Lung (tissue), 11 donors: ENCODE measurements at regions not wholly inside any gene's neighbourhood (a gene's known extent, or its start where the extent isn't known, plus 50 kb on each side); places are given as distances from the start of the nearest gene placed in this dataset.

Experiments used
- ATAC-seq: fragments of 200-7000 bp; cut with Tn5 transposase; one replicate; pipeline ENCODE4 v1.9.1; 2020; ENCODE audit warnings: moderate number of reproducible peaks; ENCODE audit not compliant: insufficient read depth, low FRiP score
- DNase-seq, 3 donors: peaks; one replicate each; pipeline ENCODE4 v3.0.0-alpha.2; 2013 to 2017
- H3K27ac ChIP-seq, 2 donors: one replicate each; pipeline ENCODE4 v1.5.1; 2013; ENCODE audit warnings: mild to moderate bottlenecking in 2 of 2, moderate library complexity in 2 of 2, control low read depth in 1 of 2, inconsistent platforms in 1 of 2, low read depth in 1 of 2, low read length in 1 of 2
- H3K27me3 ChIP-seq, 3 donors: one replicate each; pipeline ENCODE4 v1.5.1; 2013; ENCODE audit warnings: low read length in 2 of 3; ENCODE audit not compliant: control insufficient read depth in 3 of 3, insufficient read depth in 3 of 3
- H3K36me3 ChIP-seq, 4 donors: one replicate each; pipeline ENCODE4 v1.5.1; 2013; ENCODE audit warnings: low read length in 4 of 4, mild to moderate bottlenecking in 1 of 4, moderate library complexity in 1 of 4; ENCODE audit not compliant: control insufficient read depth in 4 of 4, insufficient read depth in 4 of 4
- H3K4me1 ChIP-seq, 5 donors: one replicate each; pipeline ENCODE4 v1.5.1; 2013; ENCODE audit warnings: low read length in 5 of 5, mild to moderate bottlenecking in 2 of 5, moderate library complexity in 1 of 5; ENCODE audit not compliant: control insufficient read depth in 5 of 5, insufficient read depth in 5 of 5
- H3K4me3 ChIP-seq: one replicate; pipeline ENCODE4 v1.5.1; 2013; ENCODE audit warnings: mild to moderate bottlenecking, control low read depth, moderate library complexity
- H3K9ac ChIP-seq, 2 donors: one replicate each; pipeline ENCODE4 v1.5.1; 2013; ENCODE audit warnings: low read length in 2 of 2, control low read depth in 1 of 2; ENCODE audit not compliant: insufficient read depth in 1 of 2
- H3K9me3 ChIP-seq, 4 donors: one replicate each; pipeline ENCODE4 v1.5.1; 2013; ENCODE audit warnings: low read length in 3 of 4, mild to moderate bottlenecking in 1 of 4, moderate library complexity in 1 of 4; ENCODE audit not compliant: control insufficient read depth in 4 of 4, insufficient read depth in 3 of 4
- CTCF ChIP-seq: IDR thresholded peaks from 2 replicates; pipeline ENCODE4 v1.5.1; 2012; ENCODE audit warnings: mild to moderate bottlenecking; ENCODE audit errors: control extremely low read depth, extremely low read depth
- WGBS, 2 donors: extraction: QIAGEN DNeasy Blood & Tissue Kit; methylation state at CpG; one replicate each; pipeline ENCODE4 v1.1.7; 2013; 5-methylcytosine and 5-hydroxymethylcytosine counted together
- donor health status: control.
- donor health status: control.
- donor health status: Bipolar disorder and iron deficiency.
- donor health status: healthy.
- donor health status: DM: yes; HTN: yes; CAD: no.

- ATAC-seq: no peak
These were observed 318.3 kb downstream of the IRS2 start for GRCh38 chr13:109468123-109468522.

GRCh38 chr13:109465148-109465547 lies 321.2 kb downstream of the IRS2 start:
- no peak for TF ChIP-seq CTCF
- ATAC-seq (no peak), DNase-seq (no peak)
- peaks cover 0 to 2% (median 0%) of the 10 kb centered on the region in 4 donors for H3K9me3 ChIP-seq
- 2 to 87% methylated on average over 2 of the region's 2 CpGs for WGBS, 2 donors
- H3K4me3 ChIP-seq: no peak overlapping the region
- no peaks in the 10 kb centered on the region for H3K27me3 ChIP-seq
- no peak overlapping the region for H3K9ac ChIP-seq
- H3K4me1 ChIP-seq: no peaks in the 10 kb centered on the region
- H3K27ac ChIP-seq: no peak overlapping the region
- no peaks in the 10 kb centered on the region for H3K36me3 ChIP-seq

More at GRCh38 chr13:109468123-109468522, 318.3 kb downstream of the IRS2 start:
- Histone ChIP-seq H3K27ac (no peak overlapping the region), H3K36me3 (no peaks in the 10 kb centered on the region), H3K4me3 (no peak overlapping the region), H3K9me3 (peaks cover 0 to 2% (median 0%) of the 10 kb centered on the region in 4 donors), H3K27me3 (no peaks in the 10 kb centered on the region), H3K9ac (no peak overlapping the region), H3K4me1 (no peaks in the 10 kb centered on the region)
- DNase-seq: no peak
- no peak for TF ChIP-seq CTCF
- WGBS, 2 donors: 54 to 65% methylated on average over 5 of the region's 5 CpGs

- no peak for ATAC-seq
- no peak overlapping the region for H3K4me3 ChIP-seq
- H3K4me1 ChIP-seq: peaks cover 0 to 4% (median 0%) of the 10 kb centered on the region in 5 donors
- no peak overlapping the region for H3K9ac ChIP-seq
- TF ChIP-seq CTCF: no peak
- H3K27ac ChIP-seq: no peak overlapping the region
- no peaks in the 10 kb centered on the region for H3K9me3 ChIP-seq
- no peaks in the 10 kb centered on the region for H3K27me3 ChIP-seq
- H3K36me3 ChIP-seq: no peaks in the 10 kb centered on the region
- DNase-seq: no peak
- WGBS, 2 donors: 76 to 78% methylated on average over 4 of the region's 4 CpGs
These were observed 332.0 kb downstream of the IRS2 start for GRCh38 chr13:109454167-109454917.
